Motor neuron (in vitro differentiated cells): ENCODE measurements at regions not wholly inside any gene's neighbourhood (a gene's known extent, or its start where the extent isn't known, plus 50 kb on each side); places are given as distances from the start of the nearest gene placed in this dataset.
"Not testable (repeated sequence)": the region's sequence is repeated elsewhere in the genome, so short reads cannot be mapped to it uniquely, and the experiment has no call there.

Experiments
- ATAC-seq, 8 experiments: fragments of 200-7000 bp; cut with Tn5 transposase; replicated peaks in 6 of 8; 2 replicates each; pipeline ENCODE4 v1.8.0; 2021; ENCODE audit warnings: mild to moderate bottlenecking in 8 of 8, moderate library complexity in 8 of 8
- H3K27ac ChIP-seq, 2 donors: fragments of 250-450 bp; sonication (Bioruptor Pico); 2 replicates each; pipeline ENCODE4 v1.9.0; 2021; ENCODE audit warnings: antibody characterized with exemption in 2 of 2, mild to moderate bottlenecking in 2 of 2, moderate library complexity in 1 of 2
- H3K4me1 ChIP-seq, 2 donors: fragments of 250-450 bp; sonication (Bioruptor Pico); replicated peaks in 1 of 2; 2 replicates each; pipeline ENCODE4 v1.6.1; 2021; ENCODE audit warnings: antibody characterized with exemption in 2 of 2, mild to moderate bottlenecking in 2 of 2, moderate library complexity in 1 of 2
- H3K4me3 ChIP-seq, 5 donors: fragments of 250-450 bp; sonication (Bioruptor Pico); 2 replicates each; pipeline ENCODE4 v1.9.0; 2021; ENCODE audit warnings: antibody characterized with exemption in 5 of 5, mild to moderate bottlenecking in 5 of 5, moderate library complexity in 4 of 5
- WGBS, 10 experiments: fragments of 450-650 bp; shearing (Covaris generic); methylation state at CpG; one replicate each; pipeline ENCODE4 v1.0.0; 2022; 5-methylcytosine and 5-hydroxymethylcytosine counted together
- in situ Hi-C, 9 experiments: fragments of 400-800 bp; cut with MboI; loops; one replicate each; pipeline ENCODE4 v1.15.0; 2021; ENCODE audit warnings: low sequenced_read_pairs in 9 of 9, low pct_unique_long_range_greater_than_20kb in 2 of 9; ENCODE audit not compliant: unreplicated experiment in 9 of 9

DNA sequence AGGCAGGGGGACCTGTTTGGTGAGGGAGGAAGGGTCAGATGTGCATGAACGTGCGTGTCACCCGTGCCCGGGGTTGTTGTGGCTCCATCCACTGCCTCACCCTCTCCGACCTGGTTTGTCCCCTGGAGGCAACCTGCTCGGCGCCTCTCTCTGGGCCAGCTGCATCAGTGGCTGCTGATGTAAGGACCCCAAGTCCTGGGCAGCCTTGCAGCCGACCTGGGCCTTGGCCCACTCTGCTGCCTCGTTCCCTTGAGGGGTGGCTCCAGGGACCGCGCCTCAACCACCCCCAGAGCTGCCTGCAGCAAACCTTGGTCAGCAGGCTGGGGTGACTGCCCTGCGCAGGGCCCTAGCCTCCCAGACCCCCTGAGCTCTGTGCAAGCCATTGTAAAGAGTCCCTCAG lies 351.7 kb downstream of the TMEM121 start:
- H3K4me1 ChIP-seq: no peaks in the 10 kb centered on the region
- 4 to 56% (median 37%) methylated on average over 2 to 6 of the region's 12 CpGs; no CpG with 5 or more reads in 7 of the 10 experiments for WGBS, 10 experiments
- H3K4me3 ChIP-seq: no peak overlapping the region
- no peak overlapping the region for H3K27ac ChIP-seq
- in situ Hi-C loops: no loop called here
- no peak for ATAC-seq

DNA sequence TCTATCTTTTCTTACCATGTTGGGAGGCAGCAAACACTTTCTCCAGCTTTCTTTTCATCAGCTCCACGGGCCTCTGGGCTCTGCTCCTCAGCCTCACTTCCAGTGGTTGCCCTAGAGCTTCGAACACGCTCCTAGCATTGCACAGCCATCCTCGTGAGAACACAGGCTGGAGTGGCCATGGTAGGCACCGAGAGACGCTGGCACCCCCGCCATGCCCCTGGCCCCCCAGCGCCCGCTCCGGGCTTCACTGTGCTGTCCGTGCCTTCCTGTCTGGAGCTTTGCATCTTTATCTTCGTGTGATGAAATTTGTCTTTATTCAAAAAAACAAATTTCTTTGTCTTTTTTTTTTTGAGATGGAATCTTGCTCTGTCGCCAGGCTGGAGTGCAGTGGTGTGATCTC lies 352.2 kb downstream of the TMEM121 start:
- in situ Hi-C loops: no loop called here
- H3K4me1 ChIP-seq: no peaks in the 10 kb centered on the region
- no peak overlapping the region for H3K27ac ChIP-seq
- 20 to 60% (median 55%) methylated on average over 1 to 3 of the region's 13 CpGs; no CpG with 5 or more reads in 6 of the 10 experiments for WGBS, 10 experiments
- H3K4me3 ChIP-seq: no peak overlapping the region
- ATAC-seq: no peak

DNA sequence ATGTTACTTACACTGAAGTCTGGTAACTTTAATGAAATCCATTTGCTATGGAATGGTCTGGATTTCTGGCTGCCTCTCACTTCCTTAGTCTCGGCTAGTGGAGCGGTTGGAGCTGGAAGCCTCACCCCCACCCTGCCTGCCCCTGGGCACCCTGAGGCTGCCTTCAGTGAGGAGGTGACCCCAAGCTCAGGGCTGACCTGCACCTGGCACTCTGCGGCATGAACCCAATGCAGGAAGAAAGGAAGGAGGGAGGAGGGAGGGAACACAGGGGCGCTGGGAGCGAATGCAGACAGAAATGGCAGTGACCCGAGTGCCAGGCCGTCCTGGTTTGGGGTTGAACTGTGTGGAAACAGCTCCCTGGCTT lies 353.1 kb downstream of the TMEM121 start:
- no peak overlapping the region for H3K27ac ChIP-seq
- no peaks in the 10 kb centered on the region for H3K4me1 ChIP-seq
- no peak for ATAC-seq
- in situ Hi-C loops: no loop called here
- no peak overlapping the region for H3K4me3 ChIP-seq
- WGBS, 10 experiments: 39 to 84% (median 80%) methylated on average over 1 to 5 of the region's 7 CpGs; no CpG with 5 or more reads in 5 of the 10 experiments

DNA sequence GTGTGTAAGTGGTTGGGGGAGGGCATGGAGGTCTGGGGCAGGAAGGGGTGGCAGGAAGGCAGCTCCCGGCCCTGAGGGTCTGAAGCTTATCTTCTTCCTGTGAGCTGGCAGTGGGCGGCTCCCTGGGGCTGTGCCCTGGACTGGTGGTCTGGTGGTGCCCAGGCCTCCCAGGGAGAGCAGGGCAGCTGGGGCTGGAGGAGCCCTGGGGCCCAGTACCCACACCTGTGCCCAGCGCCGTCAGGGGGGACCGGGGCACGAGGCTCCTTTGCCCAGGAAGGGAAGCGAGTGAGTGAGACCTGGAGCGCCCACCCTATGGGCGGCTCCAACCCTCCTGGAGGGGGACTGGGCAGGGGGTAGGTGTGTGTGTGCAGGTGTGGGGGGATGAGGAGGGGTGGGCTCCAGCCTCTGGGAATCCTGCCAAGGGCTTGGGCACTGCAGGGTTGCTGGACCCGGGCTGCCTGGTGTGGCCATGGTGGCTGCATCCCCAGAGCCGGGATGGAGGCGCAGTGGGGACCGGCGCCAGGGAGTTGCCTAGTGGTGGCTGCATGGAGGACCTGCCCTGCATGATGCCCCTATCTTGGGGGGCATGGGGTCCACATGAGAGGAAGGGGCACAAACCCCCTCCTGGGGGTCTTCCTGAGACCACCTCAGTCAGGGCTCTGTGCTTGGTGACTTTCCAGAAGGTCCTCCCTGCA lies 353.6 kb downstream of the TMEM121 start:
- ATAC-seq: no peak
- H3K27ac ChIP-seq: no peak overlapping the region

GRCh38 chr14:105880616-105881015 lies 354.2 kb downstream of the TMEM121 start:
- Histone ChIP-seq H3K4me1 (no peaks in the 10 kb centered on the region), H3K4me3 (no peak overlapping the region), H3K27ac (no peak overlapping the region)
- in situ Hi-C loops: no loop called here
- no peak for ATAC-seq
- WGBS, 10 experiments: 20 to 73% (median 60%) methylated on average over 1 to 6 of the region's 11 CpGs; no CpG with 5 or more reads in 5 of the 10 experiments

More for the DNA sequence above, 353.6 kb downstream of the TMEM121 start:
- Histone ChIP-seq H3K4me1 (no peaks in the 10 kb centered on the region), H3K4me3 (no peak overlapping the region)
- in situ Hi-C loops: no loop called here
- 38 to 60% (median 47%) methylated on average over 1 to 3 of the region's 14 CpGs; no CpG with 5 or more reads in 7 of the 10 experiments for WGBS, 10 experiments

DNA sequence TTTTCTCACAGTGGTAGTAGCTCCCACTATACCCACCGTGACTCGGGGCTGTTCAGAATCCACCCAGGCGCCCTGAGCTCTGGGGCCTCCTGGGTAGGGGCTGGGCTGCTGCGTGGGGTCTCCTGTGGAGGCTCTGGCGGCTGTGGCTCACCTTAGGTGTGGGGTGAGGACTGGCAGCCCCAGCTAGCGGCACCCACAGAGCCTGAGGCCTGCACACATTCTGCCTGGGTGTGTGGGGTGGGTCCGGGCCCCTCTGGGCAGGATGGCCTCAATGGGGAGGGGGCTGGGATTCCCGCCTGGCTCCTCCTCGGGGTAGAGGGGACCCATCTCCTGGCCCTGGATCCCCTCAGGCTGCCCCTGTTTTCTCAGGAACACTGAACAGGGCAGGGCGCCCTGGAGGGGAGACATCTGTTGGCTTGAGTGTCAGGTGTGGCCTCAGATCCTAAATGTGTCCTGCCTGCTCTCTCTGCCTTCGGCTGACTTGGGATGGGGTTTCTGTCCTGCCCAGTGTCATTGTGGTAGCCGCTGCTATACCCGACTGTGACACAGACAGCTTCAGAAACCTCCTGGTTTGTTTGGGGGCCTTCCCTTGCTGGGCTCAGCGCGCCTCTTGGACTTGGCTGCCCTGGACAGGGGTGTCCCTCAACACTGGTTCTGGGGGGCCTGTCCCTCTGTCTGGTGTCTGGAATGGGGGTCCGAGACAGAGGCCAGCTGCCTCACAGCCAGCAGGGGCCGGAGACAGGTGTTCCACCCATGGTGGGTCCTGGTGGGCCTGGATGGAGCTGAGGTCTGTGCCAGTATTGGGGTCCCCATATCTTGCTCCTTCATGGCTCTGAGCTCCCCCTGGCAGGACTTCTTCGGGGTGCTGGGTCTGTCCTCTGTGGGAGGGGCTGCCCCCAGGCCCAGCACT lies 354.9 kb downstream of the TMEM121 start:
- Histone ChIP-seq H3K4me3 (no peak overlapping the region), H3K4me1 (no peaks in the 10 kb centered on the region), H3K27ac (no peak overlapping the region)
- ATAC-seq: no peak
- 20 to 72% (median 23%) methylated on average over 1 to 7 of the region's 18 CpGs; no CpG with 5 or more reads in 7 of the 10 experiments for WGBS, 10 experiments
- in situ Hi-C loops: no loop called here

GRCh38 chr14:105882011-105882410 lies 355.6 kb downstream of the TMEM121 start:
- in situ Hi-C loops, H3K4me3 ChIP-seq, H3K27ac ChIP-seq, H3K4me1 ChIP-seq, ATAC-seq: not testable (repeated sequence)
- WGBS, 10 experiments: no CpG with 5 or more reads among the region's 10 CpGs

DNA sequence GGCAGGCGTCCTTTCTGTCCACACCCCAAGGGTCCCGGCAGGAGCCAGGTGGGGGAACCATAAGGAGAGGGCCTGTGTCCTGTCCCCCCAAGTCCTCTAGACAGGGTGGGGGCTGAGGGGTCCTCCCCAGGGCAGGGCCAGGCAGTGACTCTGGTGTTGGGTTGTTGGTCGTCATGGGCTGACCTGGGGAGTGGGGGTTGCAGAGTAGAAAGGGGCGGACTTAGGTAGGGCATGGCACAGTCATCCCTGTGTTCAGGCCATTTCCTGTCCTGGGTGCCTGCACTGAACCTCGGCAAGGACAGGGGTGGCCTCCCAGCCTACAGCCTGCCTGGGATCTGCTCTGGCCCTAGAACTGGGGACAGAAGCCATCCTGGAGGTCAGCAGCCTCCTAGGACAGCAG lies 356.2 kb downstream of the TMEM121 start:
- 0 to 50% (median 50%) methylated on average over 1 of the region's 5 CpGs; no CpG with 5 or more reads in 7 of the 10 experiments for WGBS, 10 experiments
- Histone ChIP-seq H3K4me1 (no peaks in the 10 kb centered on the region), H3K27ac (no peak overlapping the region), H3K4me3 (no peak overlapping the region)
- ATAC-seq: no peak
- in situ Hi-C loops: no loop called here

DNA sequence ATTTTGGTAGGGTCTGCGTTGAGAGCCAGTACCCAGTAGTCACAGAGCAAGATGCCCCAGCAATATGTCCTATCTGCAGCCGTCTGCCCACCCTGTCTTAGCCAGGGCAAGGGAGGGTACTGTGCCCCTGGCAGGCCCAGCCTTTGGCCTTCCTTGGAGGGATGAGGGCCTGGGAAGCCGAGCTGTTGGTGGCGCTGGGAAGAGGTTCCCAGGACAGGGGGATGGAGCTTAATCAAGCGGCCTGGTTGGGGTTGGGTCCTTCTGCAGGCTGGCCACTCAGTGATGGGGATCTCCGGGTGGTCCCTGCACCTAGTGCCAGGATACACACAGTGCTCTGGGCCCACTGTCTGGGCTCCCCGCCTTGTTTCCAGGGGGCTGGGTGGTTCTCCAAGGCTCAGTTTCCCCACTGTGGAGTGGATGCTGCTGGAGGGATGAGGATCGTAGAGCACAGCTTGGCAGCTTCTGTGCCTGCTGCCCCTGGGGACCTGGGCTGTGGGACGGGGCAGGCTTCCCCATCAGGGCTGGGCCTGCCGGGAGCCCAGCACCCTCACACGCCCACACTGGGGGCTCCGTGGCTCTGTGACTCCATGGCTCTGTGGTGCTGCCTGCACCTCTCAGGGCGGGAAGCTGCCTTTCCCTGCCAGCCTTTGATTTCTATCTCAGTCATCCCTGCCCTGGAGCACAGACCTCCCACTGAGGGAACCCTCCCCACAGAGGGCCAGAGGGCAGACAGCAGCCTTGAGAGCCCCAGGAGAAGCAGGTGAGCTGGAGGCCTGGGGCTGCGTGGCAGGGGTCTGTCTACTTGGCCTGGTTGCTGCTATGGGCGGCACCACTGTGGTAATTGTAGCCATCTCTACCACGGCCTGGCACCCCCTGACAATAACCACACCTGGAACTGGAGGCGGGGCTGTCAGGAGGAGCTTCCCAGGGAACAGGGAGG lies 357.0 kb downstream of the TMEM121 start:
- no peak overlapping the region for H3K4me3 ChIP-seq
- 0 to 67% (median 21%) methylated on average over 1 to 7 of the region's 17 CpGs; no CpG with 5 or more reads in 4 of the 10 experiments for WGBS, 10 experiments
- in situ Hi-C loops: no loop called here
- no peak overlapping the region for H3K27ac ChIP-seq
- H3K4me1 ChIP-seq: no peaks in the 10 kb centered on the region
- no peak for ATAC-seq

GRCh38 chr14:105884192-105884807 lies 357.9 kb downstream of the TMEM121 start:
- H3K4me1 ChIP-seq, H3K27ac ChIP-seq, in situ Hi-C loops, ATAC-seq, H3K4me3 ChIP-seq: not testable (repeated sequence)
- 50 to 78% methylated on average over 2 of the region's 17 CpGs; no CpG with 5 or more reads in 8 of the 10 experiments for WGBS, 10 experiments

- Histone ChIP-seq H3K27ac (no peak overlapping the region), H3K4me1 (no peaks in the 10 kb centered on the region), H3K4me3 (no peak overlapping the region)
- no peak for ATAC-seq
- in situ Hi-C loops: no loop called here
- 38 to 60% methylated on average over 2 to 5 of the region's 13 CpGs; no CpG with 5 or more reads in 8 of the 10 experiments for WGBS, 10 experiments
These were observed 358.5 kb downstream of the TMEM121 start for GRCh38 chr14:105884808-105885281.

DNA sequence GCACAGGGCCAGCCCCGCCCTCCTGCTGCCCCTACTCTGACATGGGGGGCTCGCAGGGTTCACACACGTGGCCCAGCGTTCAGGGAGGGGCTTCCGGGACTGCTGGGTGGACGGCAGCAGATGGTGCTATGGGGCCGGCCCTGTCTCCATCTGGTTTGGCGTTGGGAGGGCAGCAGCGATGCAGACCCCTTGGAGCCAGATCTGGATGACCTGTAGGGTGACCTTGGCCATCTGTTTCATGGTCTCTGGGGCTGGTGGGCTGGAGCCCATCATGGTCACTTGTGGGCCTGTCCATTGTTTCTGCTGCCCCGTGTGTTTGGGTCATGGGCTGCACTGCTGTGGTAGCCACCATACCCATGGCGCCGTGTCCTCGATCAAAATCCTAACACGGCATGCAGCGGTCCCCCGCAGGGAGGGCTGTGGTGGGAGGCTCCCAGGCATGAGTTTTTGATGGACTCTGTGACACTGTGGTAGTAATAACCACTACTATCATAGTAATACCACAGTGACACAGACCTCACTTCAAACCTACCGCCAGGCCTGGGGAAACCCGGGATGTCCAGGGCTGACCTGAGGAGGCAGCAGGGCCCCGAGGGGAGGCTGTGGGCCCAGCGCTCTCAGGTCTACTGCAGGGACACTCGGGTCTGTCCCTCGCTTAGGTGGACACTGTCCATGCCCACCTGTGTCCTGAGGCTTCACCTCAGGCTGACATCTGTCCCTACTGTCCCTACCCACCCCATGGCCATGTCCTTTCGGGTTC lies 359.4 kb downstream of the TMEM121 start:
- Histone ChIP-seq H3K4me3 (no peak overlapping the region), H3K27ac (no peak overlapping the region), H3K4me1 (no peaks in the 10 kb centered on the region)
- no peak for ATAC-seq
- 6 to 100% (median 65%) methylated on average over 1 to 4 of the region's 23 CpGs; no CpG with 5 or more reads in 6 of the 10 experiments for WGBS, 10 experiments
- in situ Hi-C loops: no loop called here
